Panc1 (cell line): ENCODE measurements at regions not wholly inside any gene's neighbourhood (a gene's known extent, or its start where the extent isn't known, plus 50 kb on each side); places are given as distances from the start of the nearest gene placed in this dataset.

ENCODE experiments used
- POLR2AphosphoS5 ChIP-seq: IDR thresholded peaks from 2 replicates; pipeline ENCODE4 v1.6.1; 2012; ENCODE audit warnings: mild to moderate bottlenecking, low read depth, low read length, moderate library complexity
- TF ChIP-seq, protein P1 (sequence below): fragments of 450-650 bp; IDR thresholded peaks from 2 replicates; pipeline ENCODE4 v1.5.1; 2017; ENCODE audit warnings: mild to moderate bottlenecking

DNA sequence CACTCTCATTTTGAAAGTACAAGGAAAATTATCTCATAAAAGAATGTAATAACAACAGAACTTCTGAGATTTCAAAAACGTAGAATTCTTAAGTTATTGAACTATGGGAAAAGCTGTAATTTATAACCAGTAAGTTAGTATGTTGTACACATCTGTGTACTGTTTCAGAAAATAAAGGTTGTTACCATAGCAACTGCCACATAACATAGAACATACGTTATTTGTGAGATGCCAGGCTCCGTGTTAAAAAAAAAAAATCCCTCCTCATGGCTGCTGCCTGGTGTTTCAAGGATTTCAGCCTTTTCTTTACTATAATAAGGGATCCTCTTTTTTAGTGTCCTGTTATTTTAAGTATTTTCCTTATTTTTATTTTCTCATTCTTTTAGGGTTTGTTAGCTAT lies 79.5 kb downstream of the RWDD3 start:
- TF ChIP-seq, protein P1, sequence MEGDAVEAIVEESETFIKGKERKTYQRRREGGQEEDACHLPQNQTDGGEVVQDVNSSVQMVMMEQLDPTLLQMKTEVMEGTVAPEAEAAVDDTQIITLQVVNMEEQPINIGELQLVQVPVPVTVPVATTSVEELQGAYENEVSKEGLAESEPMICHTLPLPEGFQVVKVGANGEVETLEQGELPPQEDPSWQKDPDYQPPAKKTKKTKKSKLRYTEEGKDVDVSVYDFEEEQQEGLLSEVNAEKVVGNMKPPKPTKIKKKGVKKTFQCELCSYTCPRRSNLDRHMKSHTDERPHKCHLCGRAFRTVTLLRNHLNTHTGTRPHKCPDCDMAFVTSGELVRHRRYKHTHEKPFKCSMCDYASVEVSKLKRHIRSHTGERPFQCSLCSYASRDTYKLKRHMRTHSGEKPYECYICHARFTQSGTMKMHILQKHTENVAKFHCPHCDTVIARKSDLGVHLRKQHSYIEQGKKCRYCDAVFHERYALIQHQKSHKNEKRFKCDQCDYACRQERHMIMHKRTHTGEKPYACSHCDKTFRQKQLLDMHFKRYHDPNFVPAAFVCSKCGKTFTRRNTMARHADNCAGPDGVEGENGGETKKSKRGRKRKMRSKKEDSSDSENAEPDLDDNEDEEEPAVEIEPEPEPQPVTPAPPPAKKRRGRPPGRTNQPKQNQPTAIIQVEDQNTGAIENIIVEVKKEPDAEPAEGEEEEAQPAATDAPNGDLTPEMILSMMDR, result no peak
- no peak for TF ChIP-seq POLR2AphosphoS5
